MM.1S (cell line): ENCODE measurements at regions not wholly inside any gene's neighbourhood (a gene's known extent, or its start where the extent isn't known, plus 50 kb on each side); places are given as distances from the start of the nearest gene placed in this dataset.
"Not testable (repeated sequence)": the region's sequence is repeated elsewhere in the genome, so short reads cannot be mapped to it uniquely, and the experiment has no call there.

Experiments
- EZH2 ChIP-seq: fragments of 300-600 bp; sonication (generic); optimal IDR thresholded peaks from 2 replicates; pipeline ENCODE3; 2017; ENCODE audit warnings: low read depth, mild to moderate bottlenecking, antibody characterized with exemption, low read length, mixed read lengths
- EZH2phosphoT487 ChIP-seq: fragments of 300-600 bp; sonication (generic); IDR thresholded peaks from 2 replicates; pipeline ENCODE4 v1.6.1; 2018; ENCODE audit warnings: antibody characterized with exemption, low read length
- TF ChIP-seq, protein P1 (sequence below): fragments of 300-600 bp; sonication (generic); IDR thresholded peaks from 2 replicates; pipeline ENCODE4 v1.5.1; 2016; ENCODE audit warnings: antibody characterized with exemption, low read length, mixed read lengths

DNA sequence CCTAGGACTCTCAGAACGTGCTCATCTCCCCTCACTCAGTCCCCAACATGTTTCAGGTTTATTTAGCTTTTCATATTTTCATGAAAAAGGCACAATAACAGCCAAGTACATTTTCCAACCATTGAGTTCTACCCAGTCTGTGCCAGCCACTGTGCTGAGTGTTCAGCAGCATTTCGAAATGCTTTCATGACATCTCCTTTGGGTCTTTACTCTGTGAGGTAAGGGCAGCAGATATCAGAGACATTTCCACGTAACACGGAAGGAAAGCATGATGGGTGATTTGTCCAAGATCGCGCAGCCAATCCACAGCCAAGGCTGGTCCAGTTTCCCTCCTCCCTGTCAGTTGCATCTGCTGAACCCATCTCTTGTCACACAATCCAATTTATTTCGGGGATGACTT, 192.6 kb upstream of the IRF2BP2 start:
- TF ChIP-seq, protein P1, sequence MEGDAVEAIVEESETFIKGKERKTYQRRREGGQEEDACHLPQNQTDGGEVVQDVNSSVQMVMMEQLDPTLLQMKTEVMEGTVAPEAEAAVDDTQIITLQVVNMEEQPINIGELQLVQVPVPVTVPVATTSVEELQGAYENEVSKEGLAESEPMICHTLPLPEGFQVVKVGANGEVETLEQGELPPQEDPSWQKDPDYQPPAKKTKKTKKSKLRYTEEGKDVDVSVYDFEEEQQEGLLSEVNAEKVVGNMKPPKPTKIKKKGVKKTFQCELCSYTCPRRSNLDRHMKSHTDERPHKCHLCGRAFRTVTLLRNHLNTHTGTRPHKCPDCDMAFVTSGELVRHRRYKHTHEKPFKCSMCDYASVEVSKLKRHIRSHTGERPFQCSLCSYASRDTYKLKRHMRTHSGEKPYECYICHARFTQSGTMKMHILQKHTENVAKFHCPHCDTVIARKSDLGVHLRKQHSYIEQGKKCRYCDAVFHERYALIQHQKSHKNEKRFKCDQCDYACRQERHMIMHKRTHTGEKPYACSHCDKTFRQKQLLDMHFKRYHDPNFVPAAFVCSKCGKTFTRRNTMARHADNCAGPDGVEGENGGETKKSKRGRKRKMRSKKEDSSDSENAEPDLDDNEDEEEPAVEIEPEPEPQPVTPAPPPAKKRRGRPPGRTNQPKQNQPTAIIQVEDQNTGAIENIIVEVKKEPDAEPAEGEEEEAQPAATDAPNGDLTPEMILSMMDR = not testable (repeated sequence)
- TF ChIP-seq EZH2, EZH2phosphoT487: not testable (repeated sequence)
